Heart right ventricle (tissue), 16 donors: ENCODE measurements at regions not wholly inside any gene's neighbourhood (a gene's known extent, or its start where the extent isn't known, plus 50 kb on each side); places are given as distances from the start of the nearest gene placed in this dataset.
A peak's percentile ranks its signal among the peaks of the same experiment; 100 is the strongest.

Source experiments
- ATAC-seq, 8 donors: fragments of 200-7000 bp; cut with Tn5 transposase; one replicate each; pipeline ENCODE4 v1.9.1; 2020; ENCODE audit warnings: mild to moderate bottlenecking in 8 of 8, moderate library complexity in 8 of 8, moderate number of reproducible peaks in 1 of 8
- DNase-seq, 2 donors: peaks; one replicate each; pipeline ENCODE4 v3.0.0-alpha.2; 2020
- H3K27ac ChIP-seq, 10 donors: fragments of 200-600 bp; sonication (generic) in 2 of 10; one replicate each; pipeline versions ENCODE4 v1.5.0 to v1.8.0; 2020 to 2022; ENCODE audit warnings: mild to moderate bottlenecking in 3 of 10
- H3K27me3 ChIP-seq, 7 donors: fragments of 200-600 bp; one replicate each; pipeline ENCODE4 v1.8.0; 2021 to 2022; ENCODE audit warnings: mild to moderate bottlenecking in 2 of 7
- H3K36me3 ChIP-seq, 9 donors: fragments of 200-600 bp; sonication (generic) in 1 of 9; one replicate each; pipeline versions ENCODE4 v1.5.0 to v1.8.0; 2020 to 2022; ENCODE audit warnings: mild to moderate bottlenecking in 2 of 9
- H3K4me1 ChIP-seq, 9 donors: fragments of 200-600 bp; sonication (generic) in 1 of 9; one replicate each; pipeline versions ENCODE4 v1.5.0 to v1.8.0; 2020 to 2022; ENCODE audit warnings: mild to moderate bottlenecking in 4 of 9
- H3K4me3 ChIP-seq, 10 donors: fragments of 200-600 bp; sonication (generic) in 2 of 10; one replicate each; pipeline versions ENCODE4 v1.5.0 to v1.8.0; 2020 to 2022; ENCODE audit warnings: mild to moderate bottlenecking in 7 of 10, moderate library complexity in 2 of 10
- H3K9me3 ChIP-seq, 11 donors: fragments of 200-600 bp in 10 of 11; sonication (generic) in 2 of 11; one replicate each; pipeline versions ENCODE4 v1.5.0 to v1.8.0; 2013 to 2022; ENCODE audit warnings: mild to moderate bottlenecking in 2 of 11, control low read depth in 1 of 11, moderate library complexity in 1 of 11
- WGBS, 2 donors: extraction: QIAGEN DNeasy Blood & Tissue Kit; methylation state at CpG; one replicate each; pipeline ENCODE4 v1.1.7; 2013; ENCODE audit warnings: inconsistent platforms in 1 of 2; 5-methylcytosine and 5-hydroxymethylcytosine counted together
- intact Hi-C, 10 donors: fragments of 100-400 bp; cut with DNase I; formaldehyde crosslinking; loops; one replicate each; pipeline versions ENCODE4 v1.11.1 to v1.14.2; 2022
- TF ChIP-seq, protein P1 (sequence below), 9 donors: fragments of 200-600 bp; sonication (generic) in 2 of 9; IDR thresholded peaks; one replicate each; pipeline versions ENCODE4 v1.5.0 to v1.8.0; 2021 to 2022; ENCODE audit warnings: antibody characterized with exemption in 9 of 9, mild to moderate bottlenecking in 5 of 9, moderate library complexity in 1 of 9
- donor health status: Arrhythmogenic right ventricular cardiomyopathy.
- donor health status: ischemic (EF 13 %, LVEDD 7.1; RV severe dilation, severe dysfunction).
- donor health status: healthy with polysubstance abuse.
- donor health status: DM: no; HTN: yes; CAD: no.
- donor health status: DM: no; HTN: no; CAD: no.
- donor health status: ischemic (EF 25% LVEDD 6.9; RV normal size, moderate dysfunction).
- donor health status: ischemic (EF 25% LVEDD 5.7; RV mildly dilated, moderate dysfunction).
- donor health status: healthy.
- donor health status: DM: yes; HTN: yes; CAD: no.
- donor health status: Ischemic cardiomyopathy.
- donor health status: ischemic (EF 35%, LVEDD 5.7; RV mildly dilated, moderate dysfunction).
- donor health status: nonischemic (EF 11% LVEDD 7.7; RV severe dilation, severe dysfunction).
- donor health status: DM: yes; HTN: yes; CAD: no.
- donor health status: PGD.
- donor health status: ischemic (EF 29% LVEDD 5.4; RV normal size, mild dysfunction).
- donor health status: nonischemic (EF 23%, LVEDD 6.1; RV moderate dilation, normal function).

DNA sequence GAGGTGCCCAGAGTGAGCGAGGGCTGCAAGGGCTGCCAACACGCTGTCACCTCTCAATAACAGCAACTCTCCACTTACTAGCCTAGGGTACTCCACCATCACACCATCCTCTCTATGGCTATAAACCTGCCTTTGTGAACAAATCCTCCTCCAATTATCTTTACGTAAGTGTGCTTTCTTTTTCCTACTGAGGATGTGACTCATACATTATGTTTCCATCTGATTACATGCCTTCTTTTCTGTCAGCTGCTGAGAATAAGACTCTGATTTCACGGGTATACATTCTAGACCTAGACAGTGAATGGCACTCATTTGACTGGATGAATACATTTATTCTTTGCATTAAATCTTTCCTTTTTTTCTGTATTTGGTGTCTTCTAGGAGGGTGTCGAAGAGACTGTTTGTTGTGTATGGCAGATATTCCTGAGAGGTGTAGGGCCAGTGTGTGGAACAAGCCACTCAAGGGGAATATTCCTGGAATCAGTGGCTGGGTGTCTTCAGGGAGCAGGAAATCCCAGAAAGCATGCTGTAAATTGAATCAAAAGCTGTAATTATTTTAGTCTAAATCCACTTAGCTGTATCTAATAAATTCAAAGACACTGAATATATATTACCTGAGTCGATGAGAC, 327.3 kb upstream of the TMTC1 start:
- H3K27me3 ChIP-seq, result no peaks in the 10 kb centered on the region
- H3K4me1 ChIP-seq, result no peaks in the 10 kb centered on the region
- no peak overlapping the region for H3K27ac ChIP-seq
- H3K36me3 ChIP-seq, result no peaks in the 10 kb centered on the region
- intact Hi-C loops, result no loop called here
- H3K9me3 ChIP-seq, result peaks cover 0 to 6% (median 0%) of the 10 kb centered on the region in 11 donors
- ATAC-seq (no peak), DNase-seq (no peak)
- TF ChIP-seq, protein P1, sequence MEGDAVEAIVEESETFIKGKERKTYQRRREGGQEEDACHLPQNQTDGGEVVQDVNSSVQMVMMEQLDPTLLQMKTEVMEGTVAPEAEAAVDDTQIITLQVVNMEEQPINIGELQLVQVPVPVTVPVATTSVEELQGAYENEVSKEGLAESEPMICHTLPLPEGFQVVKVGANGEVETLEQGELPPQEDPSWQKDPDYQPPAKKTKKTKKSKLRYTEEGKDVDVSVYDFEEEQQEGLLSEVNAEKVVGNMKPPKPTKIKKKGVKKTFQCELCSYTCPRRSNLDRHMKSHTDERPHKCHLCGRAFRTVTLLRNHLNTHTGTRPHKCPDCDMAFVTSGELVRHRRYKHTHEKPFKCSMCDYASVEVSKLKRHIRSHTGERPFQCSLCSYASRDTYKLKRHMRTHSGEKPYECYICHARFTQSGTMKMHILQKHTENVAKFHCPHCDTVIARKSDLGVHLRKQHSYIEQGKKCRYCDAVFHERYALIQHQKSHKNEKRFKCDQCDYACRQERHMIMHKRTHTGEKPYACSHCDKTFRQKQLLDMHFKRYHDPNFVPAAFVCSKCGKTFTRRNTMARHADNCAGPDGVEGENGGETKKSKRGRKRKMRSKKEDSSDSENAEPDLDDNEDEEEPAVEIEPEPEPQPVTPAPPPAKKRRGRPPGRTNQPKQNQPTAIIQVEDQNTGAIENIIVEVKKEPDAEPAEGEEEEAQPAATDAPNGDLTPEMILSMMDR (IDR thresholded peaks at IDR 0.05), result no peak
- 77 to 83% methylated on average over 6 of the region's 6 CpGs for WGBS, 2 donors
- no peak overlapping the region for H3K4me3 ChIP-seq

DNA sequence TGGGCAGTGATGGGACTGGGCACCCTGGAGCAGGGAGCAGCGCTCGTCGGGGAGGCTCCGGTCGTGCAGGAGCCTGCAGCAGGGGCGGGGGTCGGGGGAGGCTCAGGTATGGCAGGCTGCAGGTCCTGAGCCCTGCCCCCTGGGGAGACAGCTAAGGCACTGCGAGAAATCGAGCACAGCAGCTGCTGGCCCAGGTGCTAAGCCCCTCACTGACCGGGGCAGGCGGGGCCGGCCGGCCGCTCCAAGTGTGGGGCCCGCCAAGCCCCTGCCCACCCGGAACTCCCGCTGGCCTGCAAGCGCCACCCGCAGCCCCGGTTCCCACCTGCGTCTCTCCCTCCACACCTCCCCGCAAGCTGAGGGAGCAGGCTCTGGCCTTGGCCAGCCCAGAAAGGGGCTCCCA, 326.8 kb upstream of the TMTC1 start:
- intact Hi-C loops, result no loop called here
- no peak overlapping the region for H3K4me3 ChIP-seq
- H3K27ac ChIP-seq, result no peak overlapping the region
- DNase-seq (no peak), ATAC-seq (no peak)
- no peaks in the 10 kb centered on the region for H3K36me3 ChIP-seq
- peaks cover 0 to 6% (median 0%) of the 10 kb centered on the region in 11 donors for H3K9me3 ChIP-seq
- H3K4me1 ChIP-seq, result no peaks in the 10 kb centered on the region
- H3K27me3 ChIP-seq, result no peaks in the 10 kb centered on the region
- TF ChIP-seq, protein P1 (IDR thresholded peaks at IDR 0.05), result no peak
- WGBS, 2 donors, result 90 to 93% methylated on average over 19 to 22 of the region's 22 CpGs

DNA sequence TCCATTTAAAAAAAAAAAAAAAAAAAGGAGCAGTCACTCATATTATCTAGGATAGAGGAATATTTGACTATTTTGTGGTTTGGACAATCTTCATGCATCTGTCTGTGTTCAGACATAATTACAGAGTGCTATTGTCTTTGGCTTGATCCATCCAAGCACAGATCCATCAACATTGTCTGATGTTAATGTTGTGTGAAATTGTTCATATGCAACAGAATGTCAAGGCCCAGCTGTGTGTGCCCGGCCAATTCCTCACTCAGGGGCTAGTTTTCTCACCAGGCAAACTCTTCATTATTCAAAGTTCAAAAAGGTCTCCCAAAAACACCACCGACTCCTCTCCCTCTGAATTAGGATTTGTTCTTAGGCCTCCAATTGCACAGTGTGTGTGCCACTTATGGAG, 324.9 kb upstream of the TMTC1 start:
- intact Hi-C loops, result no loop called here
- Histone ChIP-seq H3K27me3 (no peaks in the 10 kb centered on the region), H3K4me1 (no peaks in the 10 kb centered on the region), H3K9me3 (peaks cover 0 to 6% (median 0%) of the 10 kb centered on the region in 11 donors), H3K27ac (no peak overlapping the region), H3K4me3 (no peak overlapping the region), H3K36me3 (no peaks in the 10 kb centered on the region)
- TF ChIP-seq, protein P1 (IDR thresholded peaks at IDR 0.05), result no peak
- ATAC-seq (no peak), DNase-seq (no peak)
- 90 to 93% methylated on average over 2 of the region's 2 CpGs for WGBS, 2 donors

DNA sequence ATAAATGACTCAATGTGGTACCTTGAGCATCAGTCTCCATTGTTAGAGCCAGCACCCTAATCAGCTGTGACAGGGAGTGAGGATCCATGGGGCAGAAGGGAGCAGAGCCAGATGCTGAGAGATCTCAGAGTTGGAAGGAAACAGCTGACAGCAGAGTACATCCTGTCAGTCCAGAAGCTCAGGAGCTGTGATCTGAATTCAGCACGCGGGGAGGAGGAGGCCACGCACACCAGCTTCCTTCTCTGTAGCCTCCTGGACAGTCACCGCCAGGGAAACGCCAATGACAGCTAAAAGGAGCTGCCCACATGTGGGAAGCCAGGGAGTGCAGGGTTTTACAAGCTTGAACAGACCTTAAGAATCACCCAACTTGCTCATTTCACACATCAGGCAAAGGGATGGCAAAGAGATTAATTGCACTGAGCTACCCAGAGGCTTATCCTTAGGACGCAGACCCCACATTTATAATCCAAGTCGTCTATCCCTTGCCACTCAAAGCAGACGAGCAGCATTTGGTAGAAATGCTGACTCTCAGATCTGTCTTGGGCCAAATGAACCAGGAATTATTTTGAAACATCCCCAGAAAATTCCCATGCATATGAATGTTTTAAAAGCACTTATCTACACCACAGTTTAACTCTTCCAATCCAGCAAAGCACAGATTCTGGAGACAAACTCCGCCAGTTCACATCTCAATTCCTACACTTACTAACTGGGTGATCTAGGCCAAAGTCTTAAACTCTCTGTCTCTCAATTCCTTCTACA, 322.6 kb upstream of the TMTC1 start:
- ATAC-seq, result peak in 1 of 8 donors; percentile 30
- WGBS, 2 donors, result 49 to 54% methylated on average over 9 of the region's 9 CpGs
- no peak overlapping the region for H3K27ac ChIP-seq
- no peak overlapping the region for H3K4me3 ChIP-seq
- TF ChIP-seq, protein P1 (IDR thresholded peaks at IDR 0.05), result no peak
- H3K36me3 ChIP-seq, result no peaks in the 10 kb centered on the region
- intact Hi-C loops, result no loop called here
- H3K27me3 ChIP-seq, result no peaks in the 10 kb centered on the region
- peaks cover 0 to 6% (median 0%) of the 10 kb centered on the region in 11 donors for H3K9me3 ChIP-seq
- H3K4me1 ChIP-seq, result no peaks in the 10 kb centered on the region
- no peak for DNase-seq
